Testis (tissue), 2 donors: ENCODE measurements at regions not wholly inside any gene's neighbourhood (a gene's known extent, or its start where the extent isn't known, plus 50 kb on each side); places are given as distances from the start of the nearest gene placed in this dataset.

ENCODE experiments used
- DNase-seq: peaks from one replicate; pipeline ENCODE4 v3.0.0-alpha.2; 2019
- H3K27ac ChIP-seq, 2 donors: fragments of 200-600 bp; sonication (generic); one replicate each; pipeline ENCODE4 v1.5.1; 2019
- H3K27me3 ChIP-seq: fragments of 200-600 bp; sonication (generic); one replicate; pipeline ENCODE4 v1.5.1; 2019
- H3K36me3 ChIP-seq: fragments of 200-600 bp; sonication (generic); one replicate; pipeline ENCODE4 v1.5.1; 2017; ENCODE audit warnings: low read depth; ENCODE audit errors: missing control alignments
- H3K4me1 ChIP-seq: fragments of 200-600 bp; sonication (generic); one replicate; pipeline ENCODE4 v1.5.1; 2019
- H3K4me3 ChIP-seq, 2 donors: fragments of 200-600 bp; sonication (generic); one replicate each; pipeline ENCODE4 v1.5.1; 2017 to 2019
- H3K9me3 ChIP-seq: fragments of 200-600 bp; sonication (generic); one replicate; pipeline ENCODE4 v1.5.1; 2017
- POLR2A ChIP-seq: fragments of 450-650 bp; IDR thresholded peaks from one replicate; pipeline ENCODE4 v1.6.1; 2017; ENCODE audit warnings: antibody characterized with exemption, mild to moderate bottlenecking, moderate library complexity
- WGBS, 2 donors: methylation state at CpG; one replicate each; pipeline ENCODE4 v1.1.5; 2018; 5-methylcytosine and 5-hydroxymethylcytosine counted together
- intact Hi-C: fragments of 100-400 bp; cut with DNase I; formaldehyde crosslinking; loops from one replicate; pipeline ENCODE4 v1.15.1; 2023; ENCODE audit warnings: low total_unique reads
- TF ChIP-seq, protein P1 (sequence below), 3 experiments: fragments of 450-650 bp in 2 of 3; fragments of 200-600 bp in 1 of 3; sonication (generic) in 1 of 3; IDR thresholded peaks; one replicate each; pipeline ENCODE4 v1.5.1; 2016 to 2019; ENCODE audit warnings: antibody characterized with exemption in 3 of 3, mild to moderate bottlenecking in 2 of 3, moderate library complexity in 1 of 3

DNA sequence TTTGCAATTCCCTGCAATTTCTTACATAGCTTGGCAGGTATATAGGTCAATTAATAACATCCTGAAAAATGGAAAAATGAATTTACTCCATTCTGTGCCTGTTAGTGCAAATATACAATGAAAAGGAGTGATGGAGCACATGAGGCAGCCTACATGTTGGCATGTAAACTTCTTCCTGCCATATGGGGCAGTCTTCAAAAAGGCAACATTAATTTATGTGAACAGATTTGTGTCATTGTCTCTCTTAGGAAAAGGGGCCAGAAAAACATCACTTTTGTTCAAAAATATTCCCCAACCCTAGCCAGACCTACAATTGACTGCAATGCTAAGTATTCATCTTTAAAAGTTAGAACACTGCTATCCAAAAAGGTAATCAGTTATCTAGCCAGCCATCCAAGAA, 332.2 kb downstream of the TBC1D4 start:
- Histone ChIP-seq H3K27ac (no peak overlapping the region), H3K4me3 (no peak overlapping the region), H3K9me3 (no peaks in the 10 kb centered on the region), H3K4me1 (no peaks in the 10 kb centered on the region), H3K36me3 (no peaks in the 10 kb centered on the region), H3K27me3 (no peaks in the 10 kb centered on the region)
- no peak for DNase-seq
- no peak for TF ChIP-seq POLR2A
- TF ChIP-seq, protein P1, sequence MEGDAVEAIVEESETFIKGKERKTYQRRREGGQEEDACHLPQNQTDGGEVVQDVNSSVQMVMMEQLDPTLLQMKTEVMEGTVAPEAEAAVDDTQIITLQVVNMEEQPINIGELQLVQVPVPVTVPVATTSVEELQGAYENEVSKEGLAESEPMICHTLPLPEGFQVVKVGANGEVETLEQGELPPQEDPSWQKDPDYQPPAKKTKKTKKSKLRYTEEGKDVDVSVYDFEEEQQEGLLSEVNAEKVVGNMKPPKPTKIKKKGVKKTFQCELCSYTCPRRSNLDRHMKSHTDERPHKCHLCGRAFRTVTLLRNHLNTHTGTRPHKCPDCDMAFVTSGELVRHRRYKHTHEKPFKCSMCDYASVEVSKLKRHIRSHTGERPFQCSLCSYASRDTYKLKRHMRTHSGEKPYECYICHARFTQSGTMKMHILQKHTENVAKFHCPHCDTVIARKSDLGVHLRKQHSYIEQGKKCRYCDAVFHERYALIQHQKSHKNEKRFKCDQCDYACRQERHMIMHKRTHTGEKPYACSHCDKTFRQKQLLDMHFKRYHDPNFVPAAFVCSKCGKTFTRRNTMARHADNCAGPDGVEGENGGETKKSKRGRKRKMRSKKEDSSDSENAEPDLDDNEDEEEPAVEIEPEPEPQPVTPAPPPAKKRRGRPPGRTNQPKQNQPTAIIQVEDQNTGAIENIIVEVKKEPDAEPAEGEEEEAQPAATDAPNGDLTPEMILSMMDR (IDR thresholded peaks at IDR 0.05), result no peak
- intact Hi-C loops, result no loop called here

DNA sequence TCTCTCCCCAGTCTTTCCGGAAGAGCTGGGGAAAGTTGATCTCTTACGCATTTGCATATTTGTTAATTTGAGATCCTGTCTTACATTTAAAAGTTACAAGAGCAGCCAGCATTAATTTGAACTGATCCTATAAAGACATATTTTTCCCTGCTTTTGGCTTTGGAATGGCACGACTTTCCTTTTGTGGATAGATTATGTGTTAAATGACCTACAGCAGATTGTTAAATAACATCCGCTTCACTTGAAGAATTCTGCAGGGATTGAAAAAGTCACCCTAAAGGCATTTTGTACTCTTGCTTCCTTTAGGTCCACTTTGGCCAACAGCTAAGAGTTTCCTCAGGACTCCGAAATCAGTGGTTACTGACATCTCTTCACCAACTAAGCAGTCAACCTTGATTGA, 334.0 kb downstream of the TBC1D4 start:
- no peaks in the 10 kb centered on the region for H3K27me3 ChIP-seq
- TF ChIP-seq, protein P1 (IDR thresholded peaks at IDR 0.05), result no peak
- TF ChIP-seq POLR2A, result no peak
- no peak for DNase-seq
- H3K4me1 ChIP-seq, result no peaks in the 10 kb centered on the region
- intact Hi-C loops, result no loop called here
- no peaks in the 10 kb centered on the region for H3K9me3 ChIP-seq
- H3K36me3 ChIP-seq, result no peaks in the 10 kb centered on the region
- H3K4me3 ChIP-seq, result no peak overlapping the region
- WGBS, 2 donors, result 63 to 74% methylated on average over 5 of the region's 5 CpGs
- no peak overlapping the region for H3K27ac ChIP-seq

DNA sequence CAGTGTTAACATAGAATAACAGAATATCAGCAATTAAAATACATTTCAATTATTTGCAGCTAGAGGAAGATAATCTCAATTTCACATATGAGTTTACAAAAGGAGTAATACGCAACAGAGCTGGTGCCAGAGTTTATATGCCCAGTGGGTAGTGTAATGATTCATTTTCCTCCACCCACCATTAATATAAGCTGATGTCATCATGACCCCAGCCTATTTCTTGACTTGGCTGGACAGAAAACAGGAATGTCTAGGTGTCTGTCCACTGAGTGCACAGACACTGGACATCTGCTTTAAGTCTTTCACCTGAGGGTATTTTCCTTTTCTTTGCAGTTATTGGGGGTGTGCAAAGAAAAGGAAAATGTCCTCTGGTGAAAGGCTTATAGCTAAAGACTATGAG, 335.5 kb downstream of the TBC1D4 start:
- H3K27ac ChIP-seq, result no peak overlapping the region
- no peaks in the 10 kb centered on the region for H3K36me3 ChIP-seq
- H3K9me3 ChIP-seq, result no peaks in the 10 kb centered on the region
- no peak for DNase-seq
- H3K27me3 ChIP-seq, result no peaks in the 10 kb centered on the region
- TF ChIP-seq POLR2A, result no peak
- TF ChIP-seq, protein P1 (IDR thresholded peaks at IDR 0.05), result no peak
- intact Hi-C loops, result no loop called here
- no peaks in the 10 kb centered on the region for H3K4me1 ChIP-seq
- H3K4me3 ChIP-seq, result no peak overlapping the region
- WGBS, 2 donors, result 100% methylated on average over 1 of the region's 1 CpG

DNA sequence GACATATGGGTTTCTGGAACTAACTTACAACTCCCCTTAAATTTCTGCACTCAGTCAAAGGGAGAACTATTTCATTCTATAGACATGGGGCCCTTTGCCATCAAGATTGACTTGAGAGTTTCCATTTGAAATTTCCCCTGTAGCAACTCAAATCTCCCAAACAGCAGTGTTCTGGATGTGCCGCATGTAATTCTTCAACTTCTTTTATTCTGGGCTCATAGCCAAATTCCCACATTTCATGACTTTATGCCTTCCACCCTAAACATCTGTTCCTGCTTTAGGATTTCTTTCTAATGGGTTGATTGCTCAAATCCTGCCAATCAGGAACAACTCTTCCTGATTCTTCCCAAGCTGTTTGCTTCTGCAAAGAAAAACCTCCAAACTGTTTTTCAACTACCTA, 336.0 kb downstream of the TBC1D4 start:
- H3K4me1 ChIP-seq, result no peaks in the 10 kb centered on the region
- no peak for DNase-seq
- H3K36me3 ChIP-seq, result no peaks in the 10 kb centered on the region
- no peak overlapping the region for H3K4me3 ChIP-seq
- H3K27me3 ChIP-seq, result no peaks in the 10 kb centered on the region
- intact Hi-C loops, result no loop called here
- no peaks in the 10 kb centered on the region for H3K9me3 ChIP-seq
- no peak overlapping the region for H3K27ac ChIP-seq
- no peak for TF ChIP-seq POLR2A
- TF ChIP-seq, protein P1 (IDR thresholded peaks at IDR 0.05), result no peak
- 50 to 68% methylated on average over 1 of the region's 1 CpG for WGBS, 2 donors

DNA sequence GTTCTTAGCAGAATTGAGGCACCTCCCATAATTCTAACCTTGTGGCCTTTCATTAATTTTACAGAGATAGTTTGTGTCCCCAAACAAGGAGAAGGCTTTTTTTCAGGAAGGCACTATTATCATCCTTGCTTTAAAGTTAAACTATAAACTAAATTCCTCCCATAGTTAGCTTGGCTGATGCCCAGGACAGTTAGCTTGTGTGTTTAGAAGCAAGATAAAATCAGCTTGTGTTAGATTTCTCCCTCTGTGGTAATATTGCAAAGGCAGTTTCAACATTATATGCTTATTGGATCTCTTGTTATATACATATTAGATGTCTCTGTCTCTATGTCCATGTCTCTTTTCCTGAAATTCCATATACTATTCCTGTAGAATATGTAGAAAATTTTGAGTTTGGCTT, 342.7 kb downstream of the TBC1D4 start:
- no peaks in the 10 kb centered on the region for H3K27me3 ChIP-seq
- intact Hi-C loops, result no loop called here
- H3K4me3 ChIP-seq, result no peak overlapping the region
- H3K36me3 ChIP-seq, result no peaks in the 10 kb centered on the region
- no peak overlapping the region for H3K27ac ChIP-seq
- H3K4me1 ChIP-seq, result no peaks in the 10 kb centered on the region
- DNase-seq, result no peak
- H3K9me3 ChIP-seq, result no peaks in the 10 kb centered on the region
- TF ChIP-seq POLR2A, result no peak
- TF ChIP-seq, protein P1 (IDR thresholded peaks at IDR 0.05), result no peak
